ACHN (cell line): ENCODE measurements at regions not wholly inside any gene's neighbourhood (a gene's known extent, or its start where the extent isn't known, plus 50 kb on each side); places are given as distances from the start of the nearest gene placed in this dataset.
"Not testable (repeated sequence)": the region's sequence is repeated elsewhere in the genome, so short reads cannot be mapped to it uniquely, and the experiment has no call there.

ENCODE experiments used
- DNase-seq: peaks from one replicate; pipeline ENCODE4 v3.0.0-alpha.2; 2015
- in situ Hi-C: cut with HindIII; loops from 2 replicates; pipeline ENCODE4 v1.10.0; 2017; ENCODE audit warnings: low sequenced_read_pairs, low pct_ligation_motif_present, low pct_unique_long_range_greater_than_20kb

- in situ Hi-C loops, result no loop called here
- no peak for DNase-seq
Measured at GRCh38 chr1:102182603-102183260, 186.0 kb upstream of the OLFM3 start.

- DNase-seq, result no peak
- in situ Hi-C loops, result no loop called here
Measured at GRCh38 chr1:102181341-102181740, 184.6 kb upstream of the OLFM3 start.

- in situ Hi-C loops, result no loop called here
- DNase-seq, result no peak
Measured at GRCh38 chr1:102178480-102178879, 181.8 kb upstream of the OLFM3 start.

GRCh38 chr1:102174259-102174863 lies 177.6 kb upstream of the OLFM3 start:
- in situ Hi-C loops, result no loop called here
- peak; percentile 4 for DNase-seq

- DNase-seq, result no peak
- in situ Hi-C loops, result no loop called here
Measured at GRCh38 chr1:102172200-102172599, 175.5 kb upstream of the OLFM3 start.

- in situ Hi-C loops, result no loop called here
- no peak for DNase-seq
Measured at GRCh38 chr1:102163799-102164198, 167.1 kb upstream of the OLFM3 start.

- in situ Hi-C loops, result no loop called here
- DNase-seq, result no peak
Measured at GRCh38 chr1:102151242-102151641, 154.5 kb upstream of the OLFM3 start.

- in situ Hi-C loops, result no loop called here
- DNase-seq, result no peak
Measured at GRCh38 chr1:102120910-102121309, 124.2 kb upstream of the OLFM3 start.

GRCh38 chr1:102118150-102118549 lies 121.4 kb upstream of the OLFM3 start:
- DNase-seq, result no peak
- in situ Hi-C loops, result no loop called here

- no peak for DNase-seq
- in situ Hi-C loops, result no loop called here
Measured at GRCh38 chr1:102110586-102110985, 113.9 kb upstream of the OLFM3 start.

GRCh38 chr1:102109493-102109892 lies 112.8 kb upstream of the OLFM3 start:
- in situ Hi-C loops, DNase-seq: not testable (repeated sequence)

- in situ Hi-C loops, result no loop called here
- no peak for DNase-seq
Measured at GRCh38 chr1:102107441-102107840, 110.7 kb upstream of the OLFM3 start.

- DNase-seq, result no peak
- in situ Hi-C loops, result no loop called here
Measured at GRCh38 chr1:102105931-102106550, 109.3 kb upstream of the OLFM3 start.

GRCh38 chr1:102103646-102104045 lies 106.9 kb upstream of the OLFM3 start:
- in situ Hi-C loops, result no loop called here
- DNase-seq, result no peak

- in situ Hi-C loops, result no loop called here
Measured at GRCh38 chr1:102102276-102102780, 105.6 kb upstream of the OLFM3 start.

GRCh38 chr1:102100666-102101065 lies 103.9 kb upstream of the OLFM3 start:
- in situ Hi-C loops, result no loop called here
- no peak for DNase-seq

More at GRCh38 chr1:102102276-102102780, 105.6 kb upstream of the OLFM3 start:
- DNase-seq, result no peak

- peak; percentile 4 for DNase-seq
- in situ Hi-C loops, result no loop called here
Measured at GRCh38 chr1:102099916-102100315, 103.2 kb upstream of the OLFM3 start.

GRCh38 chr1:102098536-102098935 lies 101.8 kb upstream of the OLFM3 start:
- in situ Hi-C loops, result no loop called here

GRCh38 chr1:102098081-102098480 lies 101.4 kb upstream of the OLFM3 start:
- in situ Hi-C loops, result no loop called here
- no peak for DNase-seq

More at GRCh38 chr1:102098536-102098935, 101.8 kb upstream of the OLFM3 start:
- no peak for DNase-seq

- no peak for DNase-seq
- in situ Hi-C loops, result no loop called here
Measured at GRCh38 chr1:102097451-102097850, 100.7 kb upstream of the OLFM3 start.
